K562 (cell line): ENCODE measurements at regions not wholly inside any gene's neighbourhood (a gene's known extent, or its start where the extent isn't known, plus 50 kb on each side); places are given as distances from the start of the nearest gene placed in this dataset.

Experiments
- ESRRA ChIP-seq: fragments of 450-650 bp; IDR thresholded peaks from 2 replicates; pipeline ENCODE4 v1.6.1; 2014; ENCODE audit warnings: low read depth, mild to moderate bottlenecking, moderate library complexity, borderline replicate concordance
- MAX ChIP-seq: sonication (generic); formaldehyde crosslinking; IDR thresholded peaks from 2 replicates; pipeline ENCODE4 v1.9.0; 2022; ENCODE audit warnings: mild to moderate bottlenecking, missing genetic modification reagents
- MEF2D ChIP-seq: conservative IDR thresholded peaks from 2 replicates; pipeline ENCODE4 v1.6.1; 2016; ENCODE audit warnings: low read depth, missing genetic modification characterization, missing compliant biosample characterization
- USF2 ChIP-seq: sonication (generic); formaldehyde crosslinking; IDR thresholded peaks from 2 replicates; pipeline ENCODE4 v1.5.0; 2020; ENCODE audit warnings: missing genetic modification reagents

- TF ChIP-seq USF2 (CRISPR knock-in tag) (no peak), MAX (CRISPR knock-in tag) (no peak), MEF2D (tag) (no peak), ESRRA (no peak)
Measured at GRCh38 chr22:34812631-34813030, 253.3 kb upstream of the ISX start.
